Mesothelial cell of epicardium (in vitro differentiated cells): ENCODE measurements at regions not wholly inside any gene's neighbourhood (a gene's known extent, or its start where the extent isn't known, plus 50 kb on each side); places are given as distances from the start of the nearest gene placed in this dataset.

Experiments
- DNase-seq, 2 experiments: peaks; one replicate each; pipeline ENCODE4 v3.0.0; 2021; ENCODE audit warnings: low spot score in 2 of 2; ENCODE audit not compliant: unreplicated experiment in 2 of 2
- H3K27ac Mint-ChIP-seq: 2 replicates; pipeline ENCODE4 v1.8.0; 2021; ENCODE audit warnings: mixed read lengths
- H3K27me3 Mint-ChIP-seq: 2 replicates; pipeline ENCODE4 v1.8.0; 2021; ENCODE audit warnings: low read depth, mixed read lengths
- H3K36me3 Mint-ChIP-seq: 2 replicates; pipeline ENCODE4 v1.8.0; 2021; ENCODE audit warnings: mixed read lengths
- H3K4me1 Mint-ChIP-seq: 2 replicates; pipeline ENCODE4 v1.8.0; 2021; ENCODE audit warnings: mixed read lengths
- H3K4me3 Mint-ChIP-seq: 2 replicates; pipeline ENCODE4 v1.8.0; 2021; ENCODE audit warnings: mild to moderate bottlenecking, moderate library complexity, mixed read lengths
- H3K9me3 Mint-ChIP-seq: 2 replicates; pipeline ENCODE4 v1.8.0; 2021; ENCODE audit warnings: mixed read lengths
- TF ChIP-seq, protein P1 (sequence below): fragments of 200-600 bp; sonication (generic); IDR thresholded peaks from one replicate; pipeline ENCODE4 v1.5.0; 2021; ENCODE audit warnings: antibody characterized with exemption; ENCODE audit not compliant: unreplicated experiment

DNA sequence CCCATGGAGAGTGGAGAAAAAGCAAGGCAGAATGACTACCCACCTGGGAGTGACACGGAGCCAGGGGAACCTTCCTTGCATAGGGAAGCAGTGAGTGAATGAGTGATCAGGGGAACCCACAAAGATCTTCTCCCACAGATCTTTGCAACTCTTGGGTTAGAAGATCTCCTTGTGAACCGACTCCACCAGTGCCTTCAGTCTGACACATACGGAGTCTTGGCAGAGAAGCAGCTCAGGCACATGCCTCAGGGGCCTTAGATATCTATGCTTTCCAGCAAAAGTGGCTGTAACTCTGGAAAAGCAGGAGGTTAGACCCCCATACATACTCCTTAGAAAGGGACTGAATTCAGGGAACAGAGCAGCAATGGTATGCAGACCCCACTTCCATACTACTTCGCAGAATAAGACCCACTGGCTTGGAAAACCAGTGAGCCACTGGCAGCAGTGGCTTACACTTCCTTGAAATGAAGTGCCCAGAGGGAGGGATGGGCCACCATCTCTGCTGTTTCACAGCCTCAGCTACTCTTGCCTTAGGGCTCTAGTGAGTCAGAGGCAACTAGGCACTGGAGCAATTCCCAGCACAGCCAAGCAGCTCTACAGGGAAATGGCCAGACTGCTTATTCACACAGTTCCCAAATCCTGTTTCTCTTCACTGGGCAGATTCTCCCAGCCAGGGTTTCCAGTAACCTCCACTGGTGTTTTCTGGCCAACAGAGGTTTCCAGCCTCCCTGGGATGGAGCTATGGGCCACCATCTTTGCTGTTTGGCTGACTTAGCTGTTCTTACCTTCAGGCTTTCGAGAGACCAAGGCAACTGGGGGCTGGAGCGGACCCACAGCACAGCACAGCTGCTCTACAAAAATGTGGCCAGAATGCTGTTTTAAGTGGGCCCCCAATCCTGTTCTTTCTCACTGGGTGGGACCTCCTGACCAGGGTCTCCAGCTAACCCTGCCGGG, 82.8 kb upstream of the TCEAL2 start:
- DNase-seq, result no peak
- no peaks in the 10 kb centered on the region for H3K27me3 Mint-ChIP-seq
- H3K4me3 Mint-ChIP-seq, result no peak overlapping the region
- TF ChIP-seq, protein P1, sequence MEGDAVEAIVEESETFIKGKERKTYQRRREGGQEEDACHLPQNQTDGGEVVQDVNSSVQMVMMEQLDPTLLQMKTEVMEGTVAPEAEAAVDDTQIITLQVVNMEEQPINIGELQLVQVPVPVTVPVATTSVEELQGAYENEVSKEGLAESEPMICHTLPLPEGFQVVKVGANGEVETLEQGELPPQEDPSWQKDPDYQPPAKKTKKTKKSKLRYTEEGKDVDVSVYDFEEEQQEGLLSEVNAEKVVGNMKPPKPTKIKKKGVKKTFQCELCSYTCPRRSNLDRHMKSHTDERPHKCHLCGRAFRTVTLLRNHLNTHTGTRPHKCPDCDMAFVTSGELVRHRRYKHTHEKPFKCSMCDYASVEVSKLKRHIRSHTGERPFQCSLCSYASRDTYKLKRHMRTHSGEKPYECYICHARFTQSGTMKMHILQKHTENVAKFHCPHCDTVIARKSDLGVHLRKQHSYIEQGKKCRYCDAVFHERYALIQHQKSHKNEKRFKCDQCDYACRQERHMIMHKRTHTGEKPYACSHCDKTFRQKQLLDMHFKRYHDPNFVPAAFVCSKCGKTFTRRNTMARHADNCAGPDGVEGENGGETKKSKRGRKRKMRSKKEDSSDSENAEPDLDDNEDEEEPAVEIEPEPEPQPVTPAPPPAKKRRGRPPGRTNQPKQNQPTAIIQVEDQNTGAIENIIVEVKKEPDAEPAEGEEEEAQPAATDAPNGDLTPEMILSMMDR, result no peak
- H3K4me1 Mint-ChIP-seq, result no peaks in the 10 kb centered on the region
- H3K9me3 Mint-ChIP-seq, result peaks cover 75% of the 10 kb centered on the region
- no peaks in the 10 kb centered on the region for H3K36me3 Mint-ChIP-seq
- H3K27ac Mint-ChIP-seq, result no peak overlapping the region

DNA sequence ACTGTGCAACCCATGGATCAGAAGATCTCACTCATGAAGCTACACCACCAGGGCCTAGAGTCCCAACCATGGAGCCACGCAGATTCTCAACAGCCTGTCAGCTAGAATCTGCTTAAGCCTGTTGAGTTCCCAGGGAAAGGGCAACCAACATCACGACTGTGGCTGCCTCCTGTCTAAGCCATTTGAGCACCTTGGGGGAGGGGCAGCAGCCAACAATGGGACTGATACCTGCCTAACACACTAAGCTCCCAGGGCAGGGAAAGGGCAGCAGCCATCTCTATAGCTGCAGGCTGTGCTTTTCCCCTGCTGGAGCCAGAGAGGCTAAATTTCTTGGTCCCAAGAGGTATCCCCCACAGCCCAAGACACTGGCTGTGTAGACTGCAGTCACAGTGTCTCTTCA, 96.5 kb upstream of the TCEAL2 start:
- TF ChIP-seq, protein P1, result no peak
- no peaks in the 10 kb centered on the region for H3K36me3 Mint-ChIP-seq
- no peaks in the 10 kb centered on the region for H3K4me1 Mint-ChIP-seq
- no peaks in the 10 kb centered on the region for H3K27me3 Mint-ChIP-seq
- H3K9me3 Mint-ChIP-seq, result peaks cover 68% of the 10 kb centered on the region
- no peak overlapping the region for H3K27ac Mint-ChIP-seq
- H3K4me3 Mint-ChIP-seq, result no peak overlapping the region
- no peak for DNase-seq

DNA sequence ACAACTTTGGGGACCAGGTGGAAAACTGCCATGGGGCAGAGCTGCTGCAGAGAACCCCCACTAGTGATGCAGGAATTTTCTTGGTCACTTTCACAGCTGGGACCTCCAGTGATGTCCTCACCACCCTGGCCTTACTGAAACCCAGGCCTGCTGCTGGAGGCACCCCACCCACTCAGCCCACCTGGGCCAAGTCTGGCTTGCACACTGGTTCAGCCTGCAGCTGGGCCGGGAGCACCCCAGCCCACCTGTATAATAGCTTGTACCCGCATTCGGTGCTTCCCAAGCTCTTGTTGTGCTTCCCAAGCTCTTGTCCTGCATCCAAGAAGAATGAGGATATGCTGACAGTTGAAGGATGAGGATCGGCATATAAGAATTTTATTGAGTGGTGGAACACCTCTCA, 86.4 kb upstream of the ZMAT1 start:
- TF ChIP-seq, protein P1, result no peak
- Mint-ChIP-seq H3K4me1 (no peaks in the 10 kb centered on the region), H3K9me3 (peaks cover 75% of the 10 kb centered on the region), H3K4me3 (no peak overlapping the region), H3K27ac (no peak overlapping the region), H3K36me3 (peaks cover 3% of the 10 kb centered on the region), H3K27me3 (no peaks in the 10 kb centered on the region)
- DNase-seq, result no peak

DNA sequence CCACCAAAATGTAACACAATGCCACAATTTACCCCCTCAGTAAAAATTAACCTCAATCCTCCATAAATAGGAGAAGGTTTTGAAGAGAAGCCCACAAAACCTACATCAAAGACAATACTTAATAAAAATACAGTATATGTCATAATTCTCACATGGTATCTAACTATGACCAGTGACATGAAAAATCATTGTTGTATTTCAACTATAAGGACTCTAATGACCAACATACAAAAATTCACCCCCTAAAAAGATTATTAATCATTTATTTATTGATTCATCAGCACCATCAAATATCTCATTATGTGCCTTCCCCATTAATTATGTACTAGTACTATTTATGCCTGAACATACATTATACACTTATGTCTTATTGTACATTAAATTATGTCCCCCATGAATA, 77.1 kb upstream of the ZMAT1 start:
- Mint-ChIP-seq H3K4me1 (no peaks in the 10 kb centered on the region), H3K27ac (no peak overlapping the region), H3K4me3 (no peak overlapping the region), H3K9me3 (peaks cover 24% of the 10 kb centered on the region), H3K36me3 (no peaks in the 10 kb centered on the region), H3K27me3 (no peaks in the 10 kb centered on the region)
- TF ChIP-seq, protein P1, result no peak
- no peak for DNase-seq

DNA sequence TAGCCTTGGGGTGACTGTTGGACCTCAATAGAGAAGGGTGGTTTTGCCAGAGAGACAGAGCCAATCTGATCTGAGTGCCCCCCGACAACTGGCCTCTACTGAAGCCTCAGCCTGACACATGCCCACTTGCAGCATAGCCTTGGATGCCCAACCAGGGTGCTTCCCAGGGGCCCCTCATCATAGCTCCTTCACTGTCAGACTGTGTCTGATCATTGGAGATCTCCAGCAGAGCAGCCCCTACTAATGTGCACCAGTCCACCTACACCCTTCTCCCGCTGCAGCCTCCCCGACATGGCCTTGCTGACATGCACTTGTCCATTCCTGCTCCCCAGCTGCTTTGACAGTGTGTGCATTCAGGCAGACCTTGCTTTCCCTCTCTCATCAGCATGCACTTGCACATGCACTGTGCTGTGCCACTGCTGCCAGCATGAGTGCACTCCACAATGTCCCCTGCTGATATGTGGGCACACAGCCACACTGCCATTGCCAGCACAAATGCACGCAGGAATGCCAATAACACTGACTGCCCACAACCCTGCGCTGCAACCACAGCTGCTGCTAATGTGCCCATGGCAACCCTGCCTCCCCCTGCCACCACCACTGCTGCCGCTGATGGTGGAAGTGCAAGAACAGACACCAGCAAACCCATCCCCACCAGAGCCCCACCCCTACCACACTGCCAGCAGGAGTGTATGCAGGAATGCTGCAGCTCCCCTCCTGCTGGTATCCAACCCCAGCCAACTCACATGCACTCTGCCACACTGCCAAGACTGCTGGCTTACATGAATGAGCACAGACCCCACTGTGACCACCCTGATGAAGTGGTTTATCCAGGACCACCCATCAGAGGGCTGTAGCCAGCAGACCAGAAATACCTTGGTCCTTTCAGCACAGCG, 68.1 kb upstream of the ZMAT1 start:
- Mint-ChIP-seq H3K27me3 (no peaks in the 10 kb centered on the region), H3K4me1 (no peaks in the 10 kb centered on the region), H3K27ac (no peak overlapping the region), H3K36me3 (no peaks in the 10 kb centered on the region), H3K4me3 (no peak overlapping the region), H3K9me3 (peaks cover 58% of the 10 kb centered on the region)
- DNase-seq, result no peak
- TF ChIP-seq, protein P1, result no peak
